Eye (tissue), 1 donor: ENCODE measurements at regions not wholly inside any gene's neighbourhood (a gene's known extent, or its start where the extent isn't known, plus 50 kb on each side); places are given as distances from the start of the nearest gene placed in this dataset.

ENCODE experiments used
- DNase-seq: peaks from one replicate; pipeline ENCODE4 v3.0.0-alpha.2; 2015

GRCh38 chr5:54765165-54766028 is 220.0 kb downstream of the ESM1 start:
- no peak for DNase-seq

GRCh38 chr5:54764102-54765090 is 221.0 kb downstream of the ESM1 start:
- no peak for DNase-seq

- peak; percentile 28 for DNase-seq
These were observed 224.1 kb downstream of the ESM1 start for GRCh38 chr5:54761213-54761701.

- no peak for DNase-seq
These were observed 225.0 kb downstream of the ESM1 start for GRCh38 chr5:54760182-54760935.

DNA sequence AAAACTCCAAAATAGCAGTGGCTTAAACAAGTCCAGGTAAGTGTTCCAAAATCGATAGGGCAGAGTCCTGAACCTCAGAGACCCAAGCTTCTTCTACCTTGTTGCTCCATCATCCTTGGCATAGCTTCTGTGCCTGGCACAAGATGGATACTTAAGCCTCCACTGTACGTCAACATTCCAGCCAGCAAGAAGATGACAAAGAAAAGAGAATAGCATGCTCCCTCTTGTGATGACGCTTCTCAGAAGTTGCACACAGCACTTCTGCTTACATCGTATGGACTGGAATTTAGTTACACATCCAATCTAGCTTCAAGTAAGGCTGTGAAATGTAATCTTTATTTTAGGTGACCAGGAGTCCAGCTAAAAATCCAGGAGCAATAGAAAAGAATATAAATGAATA is 227.4 kb downstream of the ESM1 start:
- no peak for DNase-seq

DNA sequence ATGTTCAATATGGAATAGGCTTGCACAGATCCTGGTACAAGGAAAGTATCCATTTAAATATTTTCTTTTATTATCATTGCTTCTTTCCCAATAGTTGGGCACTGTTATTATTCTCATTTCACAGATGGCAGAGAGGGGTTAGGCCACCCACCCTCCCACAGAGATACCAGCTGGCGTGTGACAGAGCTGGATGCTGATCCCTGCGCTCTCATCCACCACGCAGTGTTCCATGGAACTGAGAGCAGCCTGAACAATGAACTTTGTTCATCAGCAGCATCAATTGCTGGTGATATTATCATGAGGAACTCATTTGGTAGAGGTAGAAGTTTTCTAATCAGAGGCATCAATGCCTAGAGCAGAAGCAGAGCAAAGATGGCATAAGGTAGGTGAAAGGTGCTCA is 227.9 kb downstream of the ESM1 start:
- DNase-seq: no peak

DNA sequence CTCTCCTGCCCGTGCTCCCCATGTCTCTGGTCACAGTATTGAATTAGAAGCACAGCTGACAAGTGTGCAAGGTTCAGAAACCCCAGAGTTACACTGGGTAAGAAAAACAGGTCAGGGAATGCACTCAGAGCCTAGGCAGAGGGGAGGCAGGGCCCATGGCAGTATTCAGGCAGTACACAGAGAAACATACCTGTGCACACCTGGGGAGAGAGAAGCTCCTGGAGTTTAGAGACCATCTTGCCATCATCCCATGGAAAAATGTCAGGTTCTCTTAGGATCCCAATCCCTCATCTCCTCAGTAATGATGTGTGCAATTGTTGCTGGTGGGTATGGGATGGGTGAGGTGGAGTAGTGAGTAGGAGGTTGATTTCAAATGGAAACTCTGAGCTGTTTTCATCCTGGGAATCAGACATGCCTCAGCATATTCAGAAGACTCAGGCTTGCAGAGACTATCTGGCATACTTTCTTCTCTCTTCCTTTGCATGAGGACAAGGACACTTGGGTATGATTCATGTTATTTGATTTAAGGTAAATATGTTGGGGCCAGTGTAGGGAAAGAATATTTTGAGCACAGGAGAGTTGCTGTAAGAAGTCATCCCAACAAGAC is 228.5 kb downstream of the ESM1 start:
- no peak for DNase-seq

- DNase-seq: no peak
These were observed 229.1 kb downstream of the ESM1 start for GRCh38 chr5:54756301-54756700.

DNA sequence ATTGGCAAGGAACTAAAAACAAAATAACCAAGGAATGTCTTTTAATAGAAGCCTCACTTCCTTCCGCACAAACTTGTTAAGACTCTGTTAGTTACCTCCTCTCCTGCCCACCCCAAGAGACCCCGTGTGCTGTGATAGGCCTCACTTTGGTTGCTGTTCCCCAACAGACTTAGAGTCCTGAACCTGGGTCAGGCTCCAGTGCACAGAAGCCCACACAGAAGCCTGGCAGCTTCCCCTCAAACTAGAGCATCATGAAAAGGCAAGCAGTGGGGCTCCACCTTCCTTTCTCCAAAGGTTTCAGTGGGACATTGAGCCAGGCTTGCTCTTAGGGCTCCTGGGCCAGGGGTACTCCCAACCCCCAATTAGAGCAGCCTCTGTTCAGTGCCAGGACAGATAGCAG is 230.5 kb downstream of the ESM1 start:
- no peak for DNase-seq

GRCh38 chr5:54754420-54754819 is 231.0 kb downstream of the ESM1 start:
- DNase-seq: no peak

- no peak for DNase-seq
These were observed 231.6 kb downstream of the ESM1 start for GRCh38 chr5:54753753-54754152.

DNA sequence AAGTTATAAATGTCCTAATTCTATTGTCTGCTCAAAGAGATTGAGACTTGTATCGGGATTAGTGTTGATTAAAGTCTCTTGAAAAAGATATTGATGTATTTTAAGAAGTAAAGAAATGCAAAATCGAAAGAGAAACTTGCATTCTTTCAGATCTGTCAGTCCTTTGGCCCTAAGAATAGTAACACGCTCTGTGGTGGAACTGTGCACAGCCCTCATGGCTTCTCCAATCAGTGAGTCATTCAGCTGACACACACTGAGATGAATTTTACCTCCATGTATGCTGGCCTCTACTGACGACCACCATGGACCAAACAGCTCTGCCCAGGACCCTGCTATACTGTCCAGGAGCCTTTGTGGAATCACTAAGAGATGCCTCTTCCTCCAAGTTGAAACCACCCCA is 232.4 kb downstream of the ESM1 start:
- no peak for DNase-seq

GRCh38 chr5:54748527-54748926 is 231.0 kb downstream of the SNX18 start:
- DNase-seq: no peak

GRCh38 chr5:54746777-54747398 is 229.3 kb downstream of the SNX18 start:
- DNase-seq: no peak

- no peak for DNase-seq
These were observed 228.8 kb downstream of the SNX18 start for GRCh38 chr5:54746346-54746745.

DNA sequence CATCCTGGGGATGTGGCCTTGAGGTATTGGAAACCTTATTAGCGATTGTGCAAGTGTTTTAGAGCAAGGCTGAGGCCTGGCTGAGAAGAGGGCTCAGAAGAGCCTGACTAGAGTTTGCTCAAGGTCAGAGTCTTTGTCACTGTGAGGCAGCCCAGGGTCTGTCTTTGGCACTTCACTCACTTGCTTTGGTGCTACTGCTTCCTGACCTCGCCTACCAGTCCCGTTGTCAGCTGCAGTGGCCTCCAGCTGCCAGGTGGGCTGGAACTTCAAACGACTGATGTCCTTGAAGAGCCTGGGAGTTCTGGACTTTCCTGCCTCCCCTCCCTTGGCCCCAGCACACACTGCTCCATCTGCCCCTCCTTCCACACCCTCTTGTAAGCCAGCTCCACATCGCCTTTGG is 228.0 kb downstream of the SNX18 start:
- no peak for DNase-seq

DNA sequence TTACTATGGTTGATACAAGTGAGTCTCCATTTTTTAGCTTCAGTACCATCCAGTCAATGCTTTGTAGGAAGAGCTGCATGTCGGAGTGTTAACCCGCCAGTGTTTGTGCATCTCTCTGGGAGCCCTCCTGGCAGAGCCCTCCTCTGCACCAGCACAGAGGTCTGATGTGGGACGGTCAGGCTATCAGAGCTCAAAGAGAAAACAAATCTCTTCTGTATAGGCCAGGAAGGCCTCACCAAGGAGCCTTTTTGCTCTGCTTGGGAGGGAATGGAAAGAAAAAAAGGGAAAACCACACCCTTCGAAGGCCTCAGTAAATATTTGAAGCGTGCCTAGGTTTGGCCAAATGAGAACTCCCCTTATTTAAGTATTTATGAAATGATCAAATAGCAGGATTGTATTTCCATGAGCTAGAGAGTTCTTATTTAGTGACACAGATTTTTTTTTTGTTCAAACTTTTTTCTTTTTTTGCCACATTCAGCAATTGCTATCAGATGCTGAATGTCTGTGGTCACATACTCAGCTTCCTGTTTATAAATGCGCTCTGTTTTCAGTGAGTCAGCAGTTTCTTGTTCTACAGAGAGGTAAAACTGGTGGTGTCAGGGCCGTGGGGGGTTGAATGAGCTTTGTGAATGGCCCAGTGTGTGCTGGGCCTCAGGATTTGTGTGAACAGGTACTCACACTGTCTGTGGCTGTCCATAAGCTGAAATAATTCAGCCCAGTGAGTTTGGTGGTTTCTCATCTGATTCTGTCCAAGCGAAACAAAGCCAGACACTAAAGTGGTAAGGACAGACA is 226.6 kb downstream of the SNX18 start:
- peak; percentile 65 for DNase-seq

GRCh38 chr5:54743581-54743980 is 226.0 kb downstream of the SNX18 start:
- no peak for DNase-seq

GRCh38 chr5:54742417-54742891 is 224.9 kb downstream of the SNX18 start:
- DNase-seq: no peak

DNA sequence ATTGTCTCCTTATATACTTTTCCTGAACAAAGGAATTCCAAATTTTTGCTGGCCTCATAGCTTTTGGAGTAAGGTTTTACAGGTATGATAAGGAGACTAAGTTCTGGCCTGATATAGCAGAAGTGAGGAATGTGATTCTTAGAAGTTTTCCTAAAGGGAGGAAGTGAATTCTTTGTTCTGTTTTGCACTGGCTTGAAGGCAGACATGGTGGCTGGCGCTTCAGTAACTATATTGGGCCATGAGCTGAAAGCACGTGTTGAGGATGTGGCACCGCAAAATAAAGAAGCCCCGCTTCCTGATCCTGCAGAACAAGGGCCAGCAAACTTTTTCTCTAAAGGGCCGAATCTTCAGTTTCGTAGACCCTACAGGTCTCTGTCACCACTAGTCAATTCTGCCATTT is 224.2 kb downstream of the SNX18 start:
- DNase-seq: no peak

DNA sequence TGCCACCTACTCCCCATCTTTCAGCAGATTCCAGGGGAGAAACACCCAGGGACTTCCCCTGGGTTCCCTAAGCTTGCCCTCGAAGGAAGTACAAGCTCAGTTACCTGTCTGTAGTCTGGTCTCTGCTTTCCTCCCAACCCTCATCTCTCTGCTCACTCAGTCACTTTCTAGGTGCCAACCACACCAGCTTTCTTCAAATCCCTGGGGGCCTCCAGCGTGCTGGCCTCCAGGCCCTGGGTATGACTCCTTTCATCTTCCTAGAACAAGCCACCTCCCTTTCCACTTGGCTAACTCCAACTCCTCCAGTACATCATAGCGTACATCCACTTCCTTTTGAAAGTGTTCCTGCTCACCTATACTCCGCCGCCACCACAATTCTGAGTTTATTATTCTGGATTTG is 222.6 kb downstream of the SNX18 start:
- no peak for DNase-seq
